DOHH2 (cell line): ENCODE measurements at regions not wholly inside any gene's neighbourhood (a gene's known extent, or its start where the extent isn't known, plus 50 kb on each side); places are given as distances from the start of the nearest gene placed in this dataset.

ENCODE experiments used
- H3F3A ChIP-seq: fragments of 200-600 bp; sonication (generic), shearing (Covaris generic); 2 replicates; pipeline ENCODE4 v1.6.0; 2016; ENCODE audit warnings: antibody characterized with exemption, mild to moderate bottlenecking; ENCODE audit not compliant: control insufficient read depth, insufficient read depth
- H3K27ac ChIP-seq: fragments of 200-600 bp; sonication (generic); 2 replicates; pipeline ENCODE4 v1.5.1; 2014; ENCODE audit warnings: low read depth, mild to moderate bottlenecking, low read length, moderate library complexity
- H3K27me3 ChIP-seq: fragments of 200-600 bp; sonication (generic); 2 replicates; pipeline ENCODE4 v1.6.1; 2014; ENCODE audit warnings: mild to moderate bottlenecking, low read length, mixed read lengths; ENCODE audit not compliant: control insufficient read depth
- H3K36me3 ChIP-seq: fragments of 200-600 bp; sonication (generic); 2 replicates; pipeline ENCODE4 v1.6.1; 2014; ENCODE audit warnings: mild to moderate bottlenecking, low read length, moderate library complexity, mixed read lengths; ENCODE audit not compliant: control insufficient read depth
- H3K4me1 ChIP-seq: fragments of 200-600 bp; sonication (generic); 2 replicates; pipeline ENCODE4 v1.6.1; 2014; ENCODE audit warnings: mild to moderate bottlenecking, low read length, mixed read lengths; ENCODE audit not compliant: control insufficient read depth
- H3K4me2 ChIP-seq: fragments of 200-600 bp; sonication (generic); 2 replicates; pipeline ENCODE4 v1.6.0; 2014; ENCODE audit warnings: mild to moderate bottlenecking, low read length, moderate library complexity
- H3K4me3 ChIP-seq: fragments of 200-600 bp; sonication (generic); 2 replicates; pipeline ENCODE4 v1.5.1; 2014; ENCODE audit warnings: mild to moderate bottlenecking, low read length, mixed read lengths
- H3K79me2 ChIP-seq: fragments of 200-600 bp; sonication (generic); 2 replicates; pipeline ENCODE4 v1.6.1; 2014; ENCODE audit warnings: mild to moderate bottlenecking, low read length, mixed read lengths; ENCODE audit not compliant: control insufficient read depth
- H3K9me2 ChIP-seq: fragments of 200-600 bp; sonication (generic); replicated peaks from 2 replicates; pipeline ENCODE4 v1.6.1; 2014; ENCODE audit warnings: mild to moderate bottlenecking, low read length, mixed read lengths; ENCODE audit not compliant: control insufficient read depth
- H3K9me3 ChIP-seq: fragments of 200-600 bp; sonication (generic); 2 replicates; pipeline ENCODE4 v1.6.1; 2014; ENCODE audit warnings: antibody characterized with exemption, low read length, mixed read lengths; ENCODE audit not compliant: control insufficient read depth, insufficient read depth
- H4K20me1 ChIP-seq: fragments of 200-600 bp; sonication (generic); 2 replicates; pipeline ENCODE4 v1.6.0; 2014; ENCODE audit warnings: low read depth, mild to moderate bottlenecking, antibody characterized with exemption, low read length, moderate library complexity; ENCODE audit not compliant: control insufficient read depth, insufficient read depth
- CTCF ChIP-seq: fragments of 200-600 bp; sonication (generic); IDR thresholded peaks from one replicate; pipeline ENCODE4 v1.5.1; 2014; ENCODE audit warnings: antibody characterized with exemption, mild to moderate bottlenecking, low read depth, low read length; ENCODE audit not compliant: poor library complexity, severe bottlenecking
- EZH2phosphoT487 ChIP-seq: fragments of 200-600 bp; sonication (generic); IDR thresholded peaks from 2 replicates; pipeline ENCODE4 v1.6.1; 2017; ENCODE audit warnings: borderline replicate concordance, mild to moderate bottlenecking, antibody characterized with exemption, low read length, moderate library complexity, mixed read lengths

DNA sequence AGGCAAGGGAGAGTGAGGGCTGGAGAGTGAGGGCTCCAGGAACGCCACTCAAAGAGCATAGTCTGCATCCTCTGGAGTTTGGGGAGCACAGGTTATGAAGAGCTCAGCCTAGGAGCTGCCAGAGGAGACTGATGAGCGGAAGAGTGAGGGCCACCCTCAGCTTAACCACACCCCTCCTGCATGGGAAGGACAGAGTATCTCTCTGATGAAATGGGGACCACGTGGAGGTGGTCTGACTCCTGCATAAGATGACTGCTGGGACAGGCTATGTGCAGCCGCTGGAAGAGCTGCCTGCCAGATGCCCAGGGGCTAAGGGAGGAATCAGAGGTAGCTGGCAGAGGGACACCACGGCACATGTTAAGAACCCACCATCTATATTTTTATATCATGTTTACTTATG, 162.9 kb upstream of the POU2AF2 start:
- Histone ChIP-seq H3K79me2 (no peaks in the 10 kb centered on the region), H3K4me2 (no peak overlapping the region), H3K9me2 (no peaks in the 10 kb centered on the region), H3K36me3 (no peaks in the 10 kb centered on the region), H3K4me1 (no peaks in the 10 kb centered on the region), H3K4me3 (no peak overlapping the region), H3K27me3 (no peaks in the 10 kb centered on the region), H4K20me1 (no peaks in the 10 kb centered on the region), H3K27ac (no peak overlapping the region), H3K9me3 (no peaks in the 10 kb centered on the region), H3F3A (no peaks in the 10 kb centered on the region)
- TF ChIP-seq EZH2phosphoT487 (no peak), CTCF (no peak)

DNA sequence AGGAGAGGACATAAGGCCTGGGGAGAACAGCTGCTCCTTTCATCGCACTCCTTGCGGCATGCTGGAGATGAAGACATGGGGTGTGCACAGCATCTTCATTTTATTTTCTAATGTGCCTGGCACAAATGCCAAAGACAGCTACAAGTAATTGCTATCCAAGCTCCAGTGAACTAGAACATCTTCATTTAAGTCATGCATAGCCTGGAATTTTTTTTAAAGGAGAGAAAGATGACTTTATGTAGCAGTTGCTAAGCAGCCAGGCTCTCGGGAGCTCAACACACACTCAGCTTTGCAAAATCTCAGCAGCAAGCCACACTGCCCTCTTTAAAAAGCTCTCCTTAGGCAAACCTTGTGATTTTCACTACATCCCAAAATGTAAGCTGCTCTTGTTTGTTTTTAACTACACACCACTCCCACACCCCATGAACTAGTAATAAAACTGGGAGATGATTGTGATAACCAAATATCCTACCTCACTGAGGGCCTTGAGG, 164.5 kb upstream of the POU2AF2 start:
- H3F3A ChIP-seq = no peaks in the 10 kb centered on the region
- H3K4me3 ChIP-seq = no peak overlapping the region
- H3K9me3 ChIP-seq = no peaks in the 10 kb centered on the region
- no peaks in the 10 kb centered on the region for H3K9me2 ChIP-seq
- no peaks in the 10 kb centered on the region for H3K79me2 ChIP-seq
- H3K4me1 ChIP-seq = no peaks in the 10 kb centered on the region
- H4K20me1 ChIP-seq = no peaks in the 10 kb centered on the region
- no peaks in the 10 kb centered on the region for H3K27me3 ChIP-seq
- H3K27ac ChIP-seq = no peak overlapping the region
- H3K36me3 ChIP-seq = no peaks in the 10 kb centered on the region
- TF ChIP-seq EZH2phosphoT487 (no peak), CTCF (no peak)
- no peak overlapping the region for H3K4me2 ChIP-seq

- TF ChIP-seq CTCF (no peak), EZH2phosphoT487 (no peak)
- no peaks in the 10 kb centered on the region for H3K9me2 ChIP-seq
- no peak overlapping the region for H3K27ac ChIP-seq
- no peaks in the 10 kb centered on the region for H4K20me1 ChIP-seq
- H3K79me2 ChIP-seq = no peaks in the 10 kb centered on the region
- H3F3A ChIP-seq = no peaks in the 10 kb centered on the region
- no peak overlapping the region for H3K4me3 ChIP-seq
- H3K36me3 ChIP-seq = no peaks in the 10 kb centered on the region
- H3K4me1 ChIP-seq = no peaks in the 10 kb centered on the region
- H3K4me2 ChIP-seq = no peak overlapping the region
- no peaks in the 10 kb centered on the region for H3K27me3 ChIP-seq
- no peaks in the 10 kb centered on the region for H3K9me3 ChIP-seq
These were observed 167.8 kb upstream of the POU2AF2 start for GRCh38 chr11:111077530-111078322.
